BE2C (cell line): ENCODE measurements at regions not wholly inside any gene's neighbourhood (a gene's known extent, or its start where the extent isn't known, plus 50 kb on each side); places are given as distances from the start of the nearest gene placed in this dataset.

Experiments
- DNase-seq: peaks from one replicate; pipeline ENCODE4 v3.0.0-alpha.2; 2020
- H3K27me3 ChIP-seq: fragments of 250-450 bp; sonication (Bioruptor Pico); 2 replicates; pipeline ENCODE4 v1.5.1; 2020; ENCODE audit warnings: mild to moderate bottlenecking
- H3K36me3 ChIP-seq: fragments of 250-450 bp; sonication (Bioruptor Pico); 2 replicates; pipeline ENCODE4 v1.5.1; 2020; ENCODE audit warnings: mild to moderate bottlenecking
- H3K4me1 ChIP-seq: fragments of 250-450 bp; sonication (Bioruptor Pico); 2 replicates; pipeline ENCODE4 v1.5.1; 2020
- H3K4me3 ChIP-seq: 2 replicates; pipeline ENCODE4 v1.5.1; 2011; ENCODE audit warnings: low read depth, low read length
- H3K9me3 ChIP-seq: fragments of 250-450 bp; sonication (Bioruptor Pico); 2 replicates; pipeline ENCODE4 v1.5.1; 2020
- TF ChIP-seq, protein P1 (sequence below): IDR thresholded peaks from 2 replicates; pipeline ENCODE4 v1.5.1; 2012; ENCODE audit warnings: mild to moderate bottlenecking, low read depth, low read length

DNA sequence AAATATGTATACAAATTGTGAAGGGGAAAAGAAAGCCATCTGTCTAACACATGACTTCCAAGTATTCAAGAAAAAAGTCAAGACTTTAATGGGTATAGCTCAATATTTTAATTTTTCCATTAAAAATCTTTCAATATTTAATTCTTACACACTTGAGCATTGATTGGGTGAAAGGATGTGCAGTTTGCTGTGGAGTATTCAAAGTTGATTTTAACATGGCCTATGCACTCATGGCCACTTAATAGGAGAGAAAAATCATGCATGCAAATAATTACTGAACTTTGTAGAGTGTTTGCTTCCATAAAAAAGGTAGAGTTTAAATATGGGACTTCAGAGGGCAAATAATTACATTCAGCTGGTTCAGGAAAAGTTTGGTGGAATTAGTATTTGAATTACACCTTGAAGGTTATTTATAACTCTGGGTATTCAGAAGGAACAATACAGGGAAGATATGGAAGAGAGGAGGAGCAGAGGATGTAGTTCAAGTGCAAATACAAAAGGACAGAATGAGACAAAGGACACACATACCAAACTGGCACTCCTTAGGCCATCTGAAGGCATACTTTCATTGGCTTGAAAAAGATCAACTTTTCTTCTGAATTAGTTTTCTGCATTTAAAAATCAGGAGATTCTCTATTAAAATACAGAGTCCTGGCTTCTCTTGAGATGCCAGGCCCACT lies 90.1 kb downstream of the OTOL1 start:
- H3K4me3 ChIP-seq: no peak overlapping the region
- TF ChIP-seq, protein P1, sequence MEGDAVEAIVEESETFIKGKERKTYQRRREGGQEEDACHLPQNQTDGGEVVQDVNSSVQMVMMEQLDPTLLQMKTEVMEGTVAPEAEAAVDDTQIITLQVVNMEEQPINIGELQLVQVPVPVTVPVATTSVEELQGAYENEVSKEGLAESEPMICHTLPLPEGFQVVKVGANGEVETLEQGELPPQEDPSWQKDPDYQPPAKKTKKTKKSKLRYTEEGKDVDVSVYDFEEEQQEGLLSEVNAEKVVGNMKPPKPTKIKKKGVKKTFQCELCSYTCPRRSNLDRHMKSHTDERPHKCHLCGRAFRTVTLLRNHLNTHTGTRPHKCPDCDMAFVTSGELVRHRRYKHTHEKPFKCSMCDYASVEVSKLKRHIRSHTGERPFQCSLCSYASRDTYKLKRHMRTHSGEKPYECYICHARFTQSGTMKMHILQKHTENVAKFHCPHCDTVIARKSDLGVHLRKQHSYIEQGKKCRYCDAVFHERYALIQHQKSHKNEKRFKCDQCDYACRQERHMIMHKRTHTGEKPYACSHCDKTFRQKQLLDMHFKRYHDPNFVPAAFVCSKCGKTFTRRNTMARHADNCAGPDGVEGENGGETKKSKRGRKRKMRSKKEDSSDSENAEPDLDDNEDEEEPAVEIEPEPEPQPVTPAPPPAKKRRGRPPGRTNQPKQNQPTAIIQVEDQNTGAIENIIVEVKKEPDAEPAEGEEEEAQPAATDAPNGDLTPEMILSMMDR: no peak
- H3K36me3 ChIP-seq: no peaks in the 10 kb centered on the region
- no peaks in the 10 kb centered on the region for H3K9me3 ChIP-seq
- H3K4me1 ChIP-seq: no peaks in the 10 kb centered on the region
- DNase-seq: no peak
- no peaks in the 10 kb centered on the region for H3K27me3 ChIP-seq

DNA sequence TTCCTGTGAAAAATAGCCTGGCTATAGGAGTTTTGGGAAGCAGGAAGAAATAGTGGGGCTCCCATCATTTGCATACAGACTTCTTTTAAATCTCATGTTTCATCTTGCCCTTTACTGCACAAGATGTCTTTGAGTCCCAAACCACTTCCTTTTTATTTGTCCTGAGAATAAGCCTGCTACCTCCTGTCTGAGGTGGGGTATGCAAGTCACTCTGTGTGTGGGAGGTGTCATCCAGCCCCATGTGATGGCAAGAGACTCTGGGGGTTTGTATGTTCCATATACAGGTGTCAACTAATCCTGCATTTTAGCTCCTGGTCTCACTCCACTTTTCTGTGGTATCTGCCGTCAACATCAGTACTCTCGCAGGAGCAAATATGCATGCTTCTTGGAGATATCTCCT lies 102.0 kb downstream of the OTOL1 start:
- H3K36me3 ChIP-seq: no peaks in the 10 kb centered on the region
- H3K4me1 ChIP-seq: no peaks in the 10 kb centered on the region
- DNase-seq: no peak
- no peak overlapping the region for H3K4me3 ChIP-seq
- H3K9me3 ChIP-seq: no peaks in the 10 kb centered on the region
- no peaks in the 10 kb centered on the region for H3K27me3 ChIP-seq
- TF ChIP-seq, protein P1: no peak

DNA sequence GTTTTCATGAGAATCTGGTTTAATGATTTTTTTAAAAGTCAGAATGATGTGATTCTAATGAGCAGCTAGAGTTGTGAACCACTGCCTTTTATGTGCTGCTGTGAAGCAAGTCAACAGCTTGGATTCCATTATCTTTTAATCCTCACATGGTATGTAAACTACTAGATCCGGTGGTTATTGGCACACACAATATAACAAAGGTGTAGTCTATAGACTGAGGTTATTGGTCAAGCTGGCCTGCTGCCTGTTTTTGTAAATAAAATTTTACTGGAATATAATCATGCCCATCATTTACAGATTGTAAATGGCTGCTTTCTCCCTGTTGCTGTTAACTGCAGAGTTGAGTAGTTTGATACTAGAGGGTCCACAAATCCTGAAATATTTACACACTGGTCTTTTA lies 103.1 kb downstream of the OTOL1 start:
- DNase-seq: no peak
- Histone ChIP-seq H3K9me3 (no peaks in the 10 kb centered on the region), H3K27me3 (no peaks in the 10 kb centered on the region), H3K36me3 (no peaks in the 10 kb centered on the region), H3K4me3 (no peak overlapping the region), H3K4me1 (no peaks in the 10 kb centered on the region)
- TF ChIP-seq, protein P1: no peak

DNA sequence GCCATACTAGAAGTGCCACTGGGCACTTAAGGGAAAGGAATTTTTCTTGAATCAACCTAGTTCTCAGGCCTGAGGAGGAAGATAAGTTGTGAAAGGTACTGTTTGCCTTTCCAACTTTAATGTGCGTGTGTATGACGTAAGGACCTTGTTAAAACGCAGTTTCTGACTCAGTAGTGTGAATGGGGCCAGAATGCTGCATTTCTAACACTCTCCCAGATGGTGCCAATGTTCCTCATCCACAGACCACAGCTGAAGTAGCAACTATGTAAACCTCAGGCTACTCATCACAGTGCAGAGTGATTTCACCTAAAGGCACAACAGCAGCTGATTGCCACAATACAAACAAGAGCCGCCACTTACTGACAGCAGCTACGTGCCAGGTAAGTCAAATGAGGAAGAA lies 103.6 kb downstream of the OTOL1 start:
- H3K27me3 ChIP-seq: no peaks in the 10 kb centered on the region
- H3K9me3 ChIP-seq: no peaks in the 10 kb centered on the region
- TF ChIP-seq, protein P1: no peak
- DNase-seq: no peak
- no peaks in the 10 kb centered on the region for H3K36me3 ChIP-seq
- H3K4me3 ChIP-seq: no peak overlapping the region
- no peaks in the 10 kb centered on the region for H3K4me1 ChIP-seq

DNA sequence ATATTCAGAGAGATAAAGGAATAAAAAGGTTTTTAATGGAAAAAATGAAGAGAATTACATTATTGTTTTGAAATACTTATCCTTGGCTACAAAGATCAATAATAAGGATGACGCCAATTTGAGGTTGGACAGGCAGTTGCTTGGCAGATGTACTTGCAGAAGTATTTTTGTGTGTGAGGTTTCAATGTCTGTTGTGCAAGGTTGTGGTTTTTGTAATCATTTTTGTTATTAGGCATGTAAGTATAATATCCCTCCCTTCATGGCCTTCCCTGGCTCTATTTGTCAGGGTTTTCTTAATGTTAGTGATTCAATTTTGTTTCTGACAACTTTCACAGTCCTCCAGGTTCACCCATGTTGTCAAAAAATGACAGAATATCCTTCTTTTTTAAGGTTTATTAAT lies 105.9 kb downstream of the OTOL1 start:
- Histone ChIP-seq H3K4me1 (no peaks in the 10 kb centered on the region), H3K4me3 (no peak overlapping the region), H3K27me3 (no peaks in the 10 kb centered on the region), H3K36me3 (no peaks in the 10 kb centered on the region), H3K9me3 (no peaks in the 10 kb centered on the region)
- no peak for DNase-seq
- TF ChIP-seq, protein P1: no peak

DNA sequence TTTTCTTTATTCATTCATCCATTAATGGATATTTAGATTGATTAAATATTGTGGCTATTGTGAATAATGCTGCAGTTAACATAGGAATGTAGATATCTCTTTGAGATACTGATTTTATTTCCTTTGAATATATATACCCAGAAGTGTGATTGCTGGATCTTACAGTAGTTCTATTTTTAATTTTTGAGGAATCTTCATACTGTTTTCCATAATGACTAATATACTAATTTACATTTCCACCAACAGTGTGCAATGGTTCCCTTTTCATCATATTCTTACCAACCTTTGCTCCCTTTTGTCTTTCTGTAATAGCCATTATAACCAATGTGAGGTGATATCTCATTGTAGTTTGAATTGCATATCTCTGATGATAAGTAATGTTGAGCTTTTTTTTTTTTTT lies 106.3 kb downstream of the OTOL1 start:
- Histone ChIP-seq H3K27me3 (no peaks in the 10 kb centered on the region), H3K4me1 (no peaks in the 10 kb centered on the region), H3K4me3 (no peak overlapping the region), H3K36me3 (no peaks in the 10 kb centered on the region), H3K9me3 (no peaks in the 10 kb centered on the region)
- DNase-seq: no peak
- TF ChIP-seq, protein P1: no peak
